ENCODE measurements at regions not wholly inside any gene's neighbourhood (a gene's known extent, or its start where the extent isn't known, plus 50 kb on each side); places are given as distances from the start of the nearest gene placed in this dataset.

DNA sequence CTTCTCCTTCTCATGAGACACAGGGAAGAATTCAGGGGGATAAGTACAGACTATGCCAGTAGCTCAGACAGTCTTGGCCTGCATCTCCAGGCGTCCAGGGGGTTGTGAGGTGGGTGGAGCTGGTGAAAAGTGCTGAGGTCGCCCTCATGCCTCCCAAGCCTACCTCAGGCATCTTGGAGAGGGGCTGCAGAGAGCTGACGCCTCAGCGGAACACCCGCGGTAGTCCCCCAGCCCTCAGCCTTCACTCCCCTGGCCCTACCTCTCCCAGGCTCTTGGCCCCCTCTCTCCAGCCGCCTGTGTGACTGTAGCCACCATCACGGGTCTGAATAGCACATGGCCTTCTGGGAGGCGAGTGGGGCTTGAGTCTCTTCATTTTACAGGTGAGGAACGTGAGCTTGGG, 59.8 kb upstream of the DLK1 start:
- no peak for TF ChIP-seq GATA2 (IDR thresholded peaks at IDR 0.05; ENCODE audit: low read depth, low read length)
- TF ChIP-seq GATA3 (IDR thresholded peaks at IDR 0.05; ENCODE audit: low read depth, low read length) = no peak

Data from SH-SY5Y (cell line).